NCI-H2227 treated with DMSO at 0.1 percent for 48 hours (cell line): ENCODE measurements at regions not wholly inside any gene's neighbourhood (a gene's known extent, or its start where the extent isn't known, plus 50 kb on each side); places are given as distances from the start of the nearest gene placed in this dataset.

Experiments used
- DNase-seq: peaks from one replicate; lab custom pipeline; 2025; lab: John Stamatoyannopoulos, UW

- DNase-seq = no peak
Observed at GRCh38 chr16:79790854-79791253, 190.3 kb upstream of the MAF start.

GRCh38 chr16:79788949-79789348 lies 188.4 kb upstream of the MAF start:
- no peak for DNase-seq

GRCh38 chr16:79786389-79786788 lies 185.9 kb upstream of the MAF start:
- DNase-seq = no peak

GRCh38 chr16:79784007-79784406 lies 183.5 kb upstream of the MAF start:
- no peak for DNase-seq

- no peak for DNase-seq
Observed at GRCh38 chr16:79777679-79778078, 177.1 kb upstream of the MAF start.

GRCh38 chr16:79776243-79776847 lies 175.8 kb upstream of the MAF start:
- no peak for DNase-seq

GRCh38 chr16:79772784-79773183 lies 172.2 kb upstream of the MAF start:
- no peak for DNase-seq

- no peak for DNase-seq
Observed at GRCh38 chr16:79772048-79772447, 171.5 kb upstream of the MAF start.

- peak; percentile 81 for DNase-seq
Observed at GRCh38 chr16:79770244-79771064, 169.9 kb upstream of the MAF start.

GRCh38 chr16:79769928-79770243 lies 169.3 kb upstream of the MAF start:
- no peak for DNase-seq

- no peak for DNase-seq
Observed at GRCh38 chr16:79769270-79769927, 168.9 kb upstream of the MAF start.

GRCh38 chr16:79768276-79768970 lies 167.9 kb upstream of the MAF start:
- no peak for DNase-seq

- no peak for DNase-seq
Observed at GRCh38 chr16:79767421-79768275, 167.1 kb upstream of the MAF start.

GRCh38 chr16:79765901-79766394 lies 165.4 kb upstream of the MAF start:
- DNase-seq = no peak

- DNase-seq = no peak
Observed at GRCh38 chr16:79765431-79765830, 164.9 kb upstream of the MAF start.

GRCh38 chr16:79764415-79765110 lies 164.0 kb upstream of the MAF start:
- DNase-seq = no peak

GRCh38 chr16:79762217-79762616 lies 161.7 kb upstream of the MAF start:
- DNase-seq = no peak

- no peak for DNase-seq
Observed at GRCh38 chr16:79758615-79759346, 158.2 kb upstream of the MAF start.

- DNase-seq = no peak
Observed at GRCh38 chr16:79757968-79758367, 157.4 kb upstream of the MAF start.

- no peak for DNase-seq
Observed at GRCh38 chr16:79757163-79757562, 156.6 kb upstream of the MAF start.
